CD14-positive monocyte (primary cell): ENCODE measurements at regions not wholly inside any gene's neighbourhood (a gene's known extent, or its start where the extent isn't known, plus 50 kb on each side); places are given as distances from the start of the nearest gene placed in this dataset.

Experiments used
- DNase-seq, 3 donors: peaks; one replicate each; pipeline ENCODE4 v3.0.0-alpha.2; 2011 to 2022
- H2AFZ ChIP-seq: 2 replicates; pipeline ENCODE4 v1.6.0; 2012; ENCODE audit warnings: mild to moderate bottlenecking, low read depth, low read length, inconsistent platforms; ENCODE audit not compliant: insufficient read depth, poor library complexity, severe bottlenecking
- H3K27ac ChIP-seq, 2 donors: 1 replicate in 1 of 2; 2 replicates in 1 of 2; pipeline ENCODE4 v1.5.1; 2012 to 2013; ENCODE audit warnings: low read length in 2 of 2, control low read depth in 1 of 2, inconsistent platforms in 1 of 2, low read depth in 1 of 2, mild to moderate bottlenecking in 1 of 2
- H3K27me3 ChIP-seq, 2 donors: one replicate each; pipeline versions ENCODE4 v1.6.0 to v1.6.1; 2011 to 2013; ENCODE audit warnings: low read length in 2 of 2; ENCODE audit not compliant: control insufficient read depth in 2 of 2, insufficient read depth in 2 of 2
- H3K36me3 ChIP-seq, 2 donors: replicated peaks in 1 of 2; 1 replicate in 1 of 2; 2 replicates in 1 of 2; pipeline versions ENCODE4 v1.5.1 to v1.6.1; 2012 to 2013; ENCODE audit warnings: low read length in 2 of 2, control low read depth in 1 of 2, inconsistent platforms in 1 of 2, mild to moderate bottlenecking in 1 of 2; ENCODE audit not compliant: insufficient read depth in 2 of 2, control insufficient read depth in 1 of 2
- H3K4me1 ChIP-seq, 2 donors: 1 replicate in 1 of 2; 2 replicates in 1 of 2; pipeline versions ENCODE4 v1.5.1 to v1.6.1; 2012 to 2013; ENCODE audit warnings: low read length in 2 of 2, control low read depth in 1 of 2, inconsistent platforms in 1 of 2, mild to moderate bottlenecking in 1 of 2, moderate library complexity in 1 of 2; ENCODE audit not compliant: insufficient read depth in 2 of 2, control insufficient read depth in 1 of 2
- H3K4me2 ChIP-seq: replicated peaks from 2 replicates; pipeline ENCODE3; 2012; ENCODE audit warnings: low read length, moderate library complexity, mild to moderate bottlenecking; ENCODE audit not compliant: poor library complexity, severe bottlenecking; ENCODE audit errors: extremely low read depth
- H3K4me3 ChIP-seq, 3 experiments: fragments of 200-600 bp in 1 of 3; sonication (generic) in 1 of 3; replicated peaks in 1 of 3; 1 replicate in 2 of 3; 2 replicates in 1 of 3; pipeline ENCODE4 v1.5.1; 2011 to 2013; ENCODE audit warnings: low read length in 3 of 3, mild to moderate bottlenecking in 3 of 3, control low read depth in 2 of 3, low read depth in 2 of 3, inconsistent platforms in 1 of 3, moderate library complexity in 1 of 3
- H3K79me2 ChIP-seq: 2 replicates; pipeline ENCODE4 v1.6.0; 2012; ENCODE audit warnings: mild to moderate bottlenecking, control low read depth, inconsistent platforms, low read length, moderate library complexity; ENCODE audit not compliant: insufficient read depth
- H3K9ac ChIP-seq: 2 replicates; pipeline ENCODE4 v1.6.0; 2017; ENCODE audit warnings: low read length, mild to moderate bottlenecking; ENCODE audit not compliant: insufficient read depth, poor library complexity, severe bottlenecking
- H3K9me3 ChIP-seq, 2 donors: replicated peaks in 1 of 2; 1 replicate in 1 of 2; 2 replicates in 1 of 2; pipeline versions ENCODE4 v1.5.1 to v1.6.1; 2012 to 2013; ENCODE audit warnings: low read length in 2 of 2, control low read depth in 1 of 2; ENCODE audit not compliant: control insufficient read depth in 1 of 2, insufficient read depth in 1 of 2
- H4K20me1 ChIP-seq: 2 replicates; pipeline ENCODE4 v1.6.0; 2012; ENCODE audit warnings: mild to moderate bottlenecking, low read length, control low read depth, moderate library complexity; ENCODE audit not compliant: insufficient read depth
- H3K27ac Mint-ChIP-seq, 7 donors: one replicate each; pipeline ENCODE4 v1.8.0; 2020; ENCODE audit warnings: mild to moderate bottlenecking in 7 of 7, mixed read lengths in 7 of 7, moderate library complexity in 6 of 7, inconsistent platforms in 2 of 7
- H3K27me3 Mint-ChIP-seq, 3 donors: one replicate each; pipeline ENCODE4 v1.8.0; 2021 to 2022; ENCODE audit warnings: low read depth in 3 of 3, mild to moderate bottlenecking in 3 of 3, mixed read lengths in 3 of 3, moderate library complexity in 3 of 3, inconsistent platforms in 1 of 3
- H3K36me3 Mint-ChIP-seq, 2 donors: one replicate each; pipeline ENCODE4 v1.8.0; 2020; ENCODE audit warnings: mixed read lengths in 2 of 2, inconsistent platforms in 1 of 2, mild to moderate bottlenecking in 1 of 2
- H3K4me1 Mint-ChIP-seq: one replicate; pipeline ENCODE4 v1.8.0; 2020; ENCODE audit warnings: mild to moderate bottlenecking, mixed read lengths
- H3K4me3 Mint-ChIP-seq, 2 donors: one replicate each; pipeline ENCODE4 v1.8.0; 2020; ENCODE audit warnings: mild to moderate bottlenecking in 2 of 2, mixed read lengths in 2 of 2, moderate library complexity in 1 of 2
- H3K9me3 Mint-ChIP-seq, 7 donors: one replicate each; pipeline ENCODE4 v1.8.0; 2020 to 2022; ENCODE audit warnings: mixed read lengths in 7 of 7, mild to moderate bottlenecking in 6 of 7, moderate library complexity in 6 of 7, inconsistent platforms in 2 of 7
- CTCF ChIP-seq: fragments of 200-600 bp; IDR thresholded peaks from one replicate; pipeline ENCODE4 v1.8.0; 2022; ENCODE audit warnings: antibody characterized with exemption, mild to moderate bottlenecking
- WGBS: methylation state at CpG from one replicate; pipeline ENCODE4 v1.1.5; 2013; ENCODE audit warnings: missing lambda C conversion rate; ENCODE audit not compliant: insufficient coverage; 5-methylcytosine and 5-hydroxymethylcytosine counted together
- intact Hi-C, 2 donors: fragments of 100-400 bp; cut with micrococcal nuclease; formaldehyde crosslinking; loops; one replicate each; pipeline versions ENCODE4 v1.15.0 to v1.15.1; 2023

GRCh38 chr10:78597796-78598555, 470.8 kb upstream of the ZMIZ1 start:
- no peaks in the 10 kb centered on the region for H3K36me3 ChIP-seq
- no peaks in the 10 kb centered on the region for H3K36me3 Mint-ChIP-seq
- peaks cover 0 to 4% (median 4%) of the 10 kb centered on the region in 3 donors for H3K27me3 Mint-ChIP-seq
- H3K4me1 Mint-ChIP-seq = no peaks in the 10 kb centered on the region
- H3K4me3 Mint-ChIP-seq = no peak overlapping the region
- DNase-seq = no peak
- no peak overlapping the region for H3K4me3 ChIP-seq
- no peaks in the 10 kb centered on the region for H3K79me2 ChIP-seq
- H3K27ac ChIP-seq = no peak overlapping the region
- no peak for TF ChIP-seq CTCF
- no peaks in the 10 kb centered on the region for H3K9me3 Mint-ChIP-seq
- intact Hi-C loops = no loop called here
- H3K4me2 ChIP-seq = no peak overlapping the region
- no peaks in the 10 kb centered on the region for H3K9me3 ChIP-seq
- no peak overlapping the region for H3K9ac ChIP-seq
- no peak overlapping the region for H3K27ac Mint-ChIP-seq
- H2AFZ ChIP-seq = no peak overlapping the region
- H3K4me1 ChIP-seq = no peaks in the 10 kb centered on the region
- H4K20me1 ChIP-seq = no peaks in the 10 kb centered on the region
- no peaks in the 10 kb centered on the region for H3K27me3 ChIP-seq
- WGBS = 98% methylated on average over 7 of the region's 11 CpGs

GRCh38 chr10:78599122-78599853, 469.5 kb upstream of the ZMIZ1 start:
- H3K4me3 ChIP-seq = no peak overlapping the region
- no peak for DNase-seq
- intact Hi-C loops = no loop called here

More at GRCh38 chr10:78599122-78599853, 469.5 kb upstream of the ZMIZ1 start:
- Histone ChIP-seq H3K9me3 (no peaks in the 10 kb centered on the region), H3K27me3 (no peaks in the 10 kb centered on the region), H3K9ac (no peak overlapping the region), H3K4me2 (no peak overlapping the region), H3K4me1 (no peaks in the 10 kb centered on the region), H4K20me1 (no peaks in the 10 kb centered on the region), H3K27ac (no peak overlapping the region), H3K79me2 (no peaks in the 10 kb centered on the region), H2AFZ (no peak overlapping the region), H3K36me3 (no peaks in the 10 kb centered on the region)
- no peak overlapping the region for H3K4me3 Mint-ChIP-seq
- no peaks in the 10 kb centered on the region for H3K9me3 Mint-ChIP-seq
- 90% methylated on average over 1 of the region's 3 CpGs for WGBS
- peaks cover 4% of the 10 kb centered on the region in 3 donors for H3K27me3 Mint-ChIP-seq
- H3K36me3 Mint-ChIP-seq = no peaks in the 10 kb centered on the region
- H3K4me1 Mint-ChIP-seq = no peaks in the 10 kb centered on the region
- TF ChIP-seq CTCF = no peak
- H3K27ac Mint-ChIP-seq = no peak overlapping the region
